ENCODE measurements at regions not wholly inside any gene's neighbourhood (a gene's known extent, or its start where the extent isn't known, plus 50 kb on each side); places are given as distances from the start of the nearest gene placed in this dataset.

DNA sequence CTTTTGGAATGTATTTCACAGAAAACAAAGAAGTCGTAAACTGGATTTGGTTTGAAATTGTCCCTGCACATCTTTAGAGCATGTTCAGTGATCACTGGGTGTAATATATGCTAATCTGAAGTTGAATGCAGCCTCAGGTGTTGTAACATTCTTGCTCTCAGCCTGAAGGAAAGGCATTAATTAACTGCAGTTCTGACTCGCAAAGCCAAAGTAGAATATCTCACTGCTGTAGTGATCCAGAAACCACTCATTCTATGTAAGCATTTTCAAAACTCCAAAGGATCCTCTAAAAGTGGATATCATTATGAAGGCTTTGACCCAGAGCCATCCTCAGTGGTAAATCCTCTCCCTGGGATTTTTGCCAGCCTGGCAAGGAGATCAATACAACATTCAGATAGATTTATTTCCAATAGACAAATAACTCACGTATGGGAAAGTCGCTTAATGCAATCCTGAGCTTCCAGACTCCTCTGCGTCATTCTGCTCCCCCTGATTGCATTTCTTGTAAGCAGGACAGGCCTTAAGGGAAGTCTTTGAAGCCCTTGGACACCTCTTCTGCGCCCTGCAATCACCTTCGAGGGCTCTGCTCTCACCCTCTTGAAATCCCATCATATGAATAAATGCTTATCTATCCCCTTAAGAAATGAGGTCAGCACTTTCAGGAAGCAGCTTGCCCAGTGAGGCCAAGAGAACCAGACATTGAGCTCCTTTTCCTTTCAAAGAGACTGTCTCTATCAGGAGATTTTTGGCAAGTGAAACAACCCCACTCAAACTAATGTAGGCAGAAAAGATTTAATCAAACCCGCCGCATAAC, 301.7 kb upstream of the NBEA start:
- no peak for DNase-seq

DNA sequence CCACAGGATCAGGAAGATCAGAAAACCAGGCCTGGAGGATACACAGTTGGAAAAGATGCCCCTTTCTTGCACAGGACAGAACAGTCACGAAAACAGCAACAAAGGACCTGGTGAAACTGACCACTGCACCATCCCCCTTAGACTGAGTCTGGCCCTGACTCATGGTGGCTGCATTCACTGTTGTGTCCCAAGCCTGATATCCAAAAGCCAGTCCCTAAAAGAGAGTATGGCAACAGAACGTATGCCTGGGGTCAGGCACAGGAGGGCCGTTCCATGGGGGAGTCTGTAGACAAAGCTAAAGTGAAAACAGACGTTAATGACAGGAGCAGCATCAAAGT, 301.1 kb upstream of the NBEA start:
- DNase-seq, result no peak

DNA sequence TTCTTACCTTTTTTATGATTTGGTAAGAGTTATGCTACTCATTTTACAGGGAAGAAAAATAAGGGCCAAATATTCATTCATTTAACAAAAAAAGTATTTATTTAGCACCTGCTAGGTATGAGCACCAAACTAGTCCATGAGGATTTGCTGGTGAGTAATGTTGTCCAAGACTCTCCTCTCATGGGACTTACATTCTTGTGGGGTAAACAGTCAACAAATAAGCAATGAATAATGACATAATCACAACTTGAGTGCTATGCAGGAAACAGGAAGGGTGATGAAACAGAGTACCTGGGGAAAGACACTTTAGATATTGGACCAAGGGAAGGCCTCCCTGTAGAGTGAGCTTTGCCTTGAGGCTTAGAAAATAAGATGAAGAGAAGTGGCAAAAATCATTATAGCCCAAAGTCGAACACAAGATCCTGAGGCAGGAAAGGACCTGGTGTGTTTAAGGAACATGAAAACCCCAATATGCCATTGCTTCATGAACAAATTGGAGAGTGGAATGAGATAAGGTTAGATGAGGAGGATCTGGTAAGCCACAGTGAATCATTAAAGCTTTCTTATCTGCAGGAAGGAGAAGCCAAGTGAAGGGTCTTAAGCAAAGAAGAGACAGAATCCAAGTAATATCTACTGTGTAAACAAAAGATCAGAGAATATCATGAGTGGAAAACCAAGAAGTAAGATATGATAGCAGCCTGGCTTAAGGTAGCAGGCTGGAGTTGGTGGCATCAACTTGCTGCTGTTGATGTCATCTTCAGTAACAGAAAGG, 294.5 kb upstream of the NBEA start:
- DNase-seq, result no peak

DNA sequence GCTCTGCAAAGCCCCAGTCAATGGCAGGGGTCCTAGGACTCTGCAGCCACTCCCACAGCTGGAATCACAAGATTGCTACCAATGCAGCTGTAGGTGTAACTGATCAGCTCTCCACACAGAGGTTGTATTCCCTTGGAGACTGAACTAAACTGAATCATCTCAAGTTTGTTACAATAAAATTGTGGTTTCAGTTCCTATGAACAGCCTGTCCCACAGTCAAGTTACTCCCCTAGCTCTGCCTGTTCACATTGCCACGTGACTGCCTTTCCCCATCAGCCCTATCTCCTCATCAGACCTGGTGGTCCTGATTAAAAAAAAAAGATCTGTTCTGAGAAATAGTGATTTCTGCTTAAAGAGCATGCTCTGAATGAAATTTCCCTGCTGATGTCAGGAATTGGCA, 287.9 kb upstream of the NBEA start:
- no peak for DNase-seq

DNA sequence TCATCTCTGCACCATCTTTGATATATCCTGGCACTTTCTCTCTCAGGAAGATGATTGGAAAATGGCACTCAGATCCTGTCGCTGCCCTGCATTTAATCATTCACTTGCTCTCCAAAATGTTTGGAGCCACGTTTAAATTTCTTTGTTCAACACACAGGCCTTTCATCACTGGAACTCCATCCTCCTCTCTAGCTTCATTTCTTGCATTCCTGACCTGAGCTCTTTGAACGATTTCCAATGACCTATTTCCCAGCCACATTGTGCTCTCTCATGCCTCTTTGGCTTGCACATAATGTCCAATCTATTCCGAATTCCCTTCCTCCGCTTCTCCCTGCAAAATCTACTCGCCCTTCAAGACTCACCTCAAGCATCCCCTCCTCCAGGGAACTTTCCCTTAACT, 287.4 kb upstream of the NBEA start:
- no peak for DNase-seq

DNA sequence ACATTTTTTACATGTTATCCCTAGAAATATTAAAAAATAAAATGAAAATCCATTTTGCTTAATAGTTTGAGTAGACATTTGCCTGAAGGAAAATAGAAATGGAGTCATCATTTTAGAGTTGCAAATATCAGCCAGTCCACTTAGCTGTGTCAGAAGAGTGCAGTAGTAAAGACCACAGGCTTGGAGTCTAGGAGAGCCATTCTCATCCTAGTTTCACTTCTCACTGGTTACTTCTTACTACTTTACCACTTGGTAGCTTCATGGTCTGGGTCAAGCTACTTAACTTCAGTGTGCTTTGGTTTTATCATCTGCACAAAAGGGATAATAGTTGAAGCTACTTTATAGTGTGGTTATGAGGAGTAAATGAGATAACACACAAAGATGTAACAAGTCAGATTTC, 286.5 kb upstream of the NBEA start:
- no peak for DNase-seq

DNA sequence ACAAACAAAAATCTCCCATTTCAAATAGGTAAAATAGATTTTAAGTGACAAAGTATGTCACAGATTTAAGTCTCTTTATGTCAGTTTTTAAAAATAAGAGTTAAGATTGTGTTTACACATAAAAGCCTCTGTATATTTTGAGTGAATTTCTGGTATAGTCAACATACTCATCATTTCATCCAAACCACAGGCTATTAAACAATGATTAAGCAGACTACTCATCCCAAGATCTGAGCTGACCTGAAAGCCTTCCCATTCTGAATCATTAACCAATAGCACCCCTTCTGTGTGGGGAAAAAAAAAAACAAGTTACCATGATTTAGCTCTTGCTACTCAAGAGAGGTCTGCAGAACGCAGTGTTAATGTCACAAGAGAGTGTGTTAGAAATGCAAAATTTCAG, 284.4 kb upstream of the NBEA start:
- no peak for DNase-seq

DNA sequence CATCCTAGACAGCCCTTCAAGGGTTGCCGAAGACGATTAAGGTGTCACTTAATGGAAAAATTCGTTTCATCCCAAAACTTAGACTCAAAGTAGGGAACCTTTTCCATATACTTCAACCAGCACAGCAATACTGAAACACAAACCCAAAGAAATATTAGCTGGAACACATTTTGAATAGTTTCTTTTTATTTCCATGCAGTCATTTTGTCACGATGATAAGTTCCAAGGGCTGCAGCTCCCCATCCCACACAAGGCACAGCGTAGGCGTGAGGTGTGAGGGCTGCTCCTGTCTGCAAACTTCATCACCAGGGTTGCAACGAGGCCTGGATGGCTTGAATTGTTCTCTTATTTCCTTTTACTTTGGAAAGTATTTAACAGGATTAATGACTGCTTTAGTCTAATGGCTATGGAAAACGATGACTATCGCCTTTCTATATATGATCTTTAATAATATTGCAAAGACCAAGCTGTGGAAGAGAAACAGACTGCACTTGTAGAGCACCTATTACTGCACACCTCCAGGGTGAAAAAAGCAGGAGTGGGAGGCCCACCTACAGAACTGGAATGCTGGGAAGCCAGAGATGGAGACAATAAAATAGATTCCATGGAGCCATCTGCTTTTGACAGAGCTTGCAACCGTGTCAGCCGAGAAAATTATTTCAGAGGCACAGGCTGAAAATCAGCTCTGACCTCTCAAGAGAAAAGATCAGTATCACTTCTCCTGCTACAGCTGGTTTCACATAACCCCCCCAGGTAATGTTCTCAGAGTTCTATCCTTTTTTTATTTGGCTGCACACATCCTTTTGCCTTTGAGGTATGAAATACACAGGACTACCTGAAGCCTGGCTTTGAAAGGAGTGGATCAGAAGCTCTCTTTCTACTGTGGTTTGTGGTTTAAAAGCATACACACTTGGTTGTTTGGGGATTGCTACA, 274.5 kb upstream of the NBEA start:
- DNase-seq, result no peak

DNA sequence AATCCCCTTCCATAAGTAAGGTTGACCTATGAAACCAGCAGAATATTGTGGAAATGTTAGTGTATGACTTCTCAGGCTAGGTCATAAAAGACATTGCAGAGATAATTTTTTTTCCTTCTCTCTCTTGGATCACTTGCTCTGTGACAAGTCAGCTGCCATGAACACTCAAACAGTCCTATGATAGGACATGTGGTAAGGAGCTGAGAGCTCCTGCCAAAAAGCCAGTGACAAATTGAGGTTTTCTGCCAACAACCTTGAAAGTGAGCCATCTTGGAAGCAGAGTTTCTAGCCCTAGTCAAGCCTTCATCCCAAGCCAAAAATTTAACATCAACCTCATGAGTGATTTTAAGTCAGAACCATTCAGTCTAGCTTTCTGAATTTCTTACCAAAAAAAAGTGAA, 270.9 kb upstream of the NBEA start:
- DNase-seq, result no peak

DNA sequence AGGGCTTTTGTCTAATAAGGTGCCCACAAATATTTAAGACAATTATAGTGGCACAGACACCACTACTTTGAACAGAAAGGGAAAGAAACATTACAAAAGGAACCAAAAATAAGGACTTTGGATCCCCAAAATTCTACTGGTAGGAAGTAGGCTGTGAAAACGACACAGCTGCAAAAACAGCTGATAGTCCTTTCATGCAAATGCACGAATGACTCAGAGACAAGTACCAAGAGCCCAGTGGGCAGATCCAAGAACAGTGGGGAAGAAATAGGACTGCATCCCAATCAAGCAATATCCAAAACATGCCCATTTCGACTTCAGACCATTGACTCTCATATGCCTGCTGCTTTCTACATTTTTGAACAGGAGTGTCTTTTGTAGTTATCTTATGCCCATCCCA, 269.4 kb upstream of the NBEA start:
- DNase-seq, result no peak

DNA sequence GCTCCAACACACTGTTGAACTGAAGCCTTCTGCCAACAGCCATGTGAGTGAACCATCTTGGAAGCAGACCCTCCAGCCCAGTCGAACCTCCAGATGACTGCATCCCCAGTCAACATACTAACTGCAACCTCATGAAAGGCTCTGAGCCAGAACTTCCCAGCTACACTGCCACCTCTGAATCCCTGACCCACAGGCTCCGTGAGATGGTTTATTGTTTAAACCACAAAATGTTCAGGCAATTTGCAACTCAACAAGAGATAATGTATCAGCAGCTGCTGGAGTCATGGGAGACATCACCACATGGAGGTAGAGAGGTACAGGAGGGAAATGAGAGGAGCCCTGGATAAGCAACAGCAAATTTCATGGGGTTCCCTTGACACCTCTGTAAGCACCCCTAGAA, 266.4 kb upstream of the NBEA start:
- no peak for DNase-seq

DNA sequence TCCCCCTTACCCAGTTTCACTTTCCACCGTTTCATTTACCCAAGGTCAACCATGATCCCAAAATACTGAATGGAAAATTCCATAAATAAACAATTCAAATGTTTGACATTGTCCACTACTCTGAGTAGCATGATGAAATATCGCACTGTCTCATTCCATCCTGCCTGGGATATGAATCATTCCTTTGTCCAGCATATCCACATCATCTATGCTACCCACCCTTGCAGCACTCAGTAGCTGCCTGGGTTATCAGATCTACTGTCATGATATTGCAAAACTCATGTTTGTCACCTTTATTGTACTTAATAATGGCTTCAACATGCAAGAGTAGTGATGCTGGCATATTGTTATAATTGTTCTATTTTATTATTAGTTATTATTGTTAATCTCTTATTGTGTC, 263.9 kb upstream of the NBEA start:
- no peak for DNase-seq

DNA sequence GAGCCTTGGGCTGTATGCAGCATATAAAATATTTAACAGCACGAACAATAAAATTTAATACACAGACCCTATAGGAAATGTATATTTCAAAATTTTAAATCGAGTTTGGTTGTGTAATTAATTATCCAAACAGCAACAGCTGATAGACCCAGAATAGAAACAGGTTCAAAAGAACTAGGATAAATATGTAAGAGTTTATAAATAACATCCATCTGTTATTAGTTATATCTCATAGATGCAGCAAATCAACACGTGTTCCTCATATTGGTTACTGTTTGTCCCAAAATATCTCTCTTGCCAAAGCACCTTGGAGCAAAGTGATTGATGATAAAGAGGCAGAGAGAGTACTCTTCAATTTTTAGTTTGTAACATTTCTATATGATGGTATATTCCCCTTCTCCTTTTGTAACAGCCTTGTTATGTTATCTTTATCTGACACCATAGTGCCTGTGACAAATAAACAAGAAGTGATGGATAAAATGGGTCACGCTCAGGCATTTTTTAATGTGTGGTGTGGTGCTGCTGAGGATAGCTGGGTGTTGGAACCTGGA, 260.6 kb upstream of the NBEA start:
- no peak for DNase-seq

DNA sequence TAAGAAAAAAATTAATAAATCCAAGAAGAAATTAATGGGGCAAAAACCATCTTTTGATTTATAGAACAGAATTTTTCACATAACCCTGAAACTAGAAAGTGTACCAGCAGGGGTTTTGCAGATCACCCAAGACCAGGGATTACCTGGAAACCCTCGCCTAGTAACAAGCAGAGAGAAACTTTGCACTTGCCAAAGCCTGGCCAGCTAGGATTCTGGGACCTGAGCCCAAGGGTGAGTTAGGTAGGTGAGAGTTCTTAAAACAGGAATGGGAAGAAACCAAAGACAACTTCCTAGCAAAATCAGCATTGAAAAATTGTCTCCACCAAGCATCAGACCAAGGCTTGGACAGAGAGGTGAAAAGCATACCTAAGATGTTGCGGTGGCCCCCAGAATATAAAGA, 247.0 kb upstream of the NBEA start:
- no peak for DNase-seq

DNA sequence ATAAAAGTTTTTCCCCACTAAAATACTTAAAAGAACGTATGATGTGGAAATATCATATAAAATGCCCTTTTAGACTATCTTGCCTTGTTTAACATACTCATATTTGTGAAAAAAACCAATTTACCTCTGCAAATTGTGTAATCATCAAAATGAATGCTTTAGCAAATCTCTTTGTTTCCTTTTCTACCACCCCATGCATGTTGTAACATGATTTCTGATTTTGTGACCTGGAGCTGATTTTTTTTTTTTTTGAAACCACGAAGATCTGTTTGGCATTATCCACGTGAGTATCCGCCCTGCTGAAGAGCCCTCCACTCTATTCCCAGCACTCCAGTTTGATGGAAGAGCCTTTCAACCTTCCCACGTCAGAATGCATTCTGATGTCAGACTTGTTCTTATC, 245.8 kb upstream of the NBEA start:
- DNase-seq, result no peak

DNA sequence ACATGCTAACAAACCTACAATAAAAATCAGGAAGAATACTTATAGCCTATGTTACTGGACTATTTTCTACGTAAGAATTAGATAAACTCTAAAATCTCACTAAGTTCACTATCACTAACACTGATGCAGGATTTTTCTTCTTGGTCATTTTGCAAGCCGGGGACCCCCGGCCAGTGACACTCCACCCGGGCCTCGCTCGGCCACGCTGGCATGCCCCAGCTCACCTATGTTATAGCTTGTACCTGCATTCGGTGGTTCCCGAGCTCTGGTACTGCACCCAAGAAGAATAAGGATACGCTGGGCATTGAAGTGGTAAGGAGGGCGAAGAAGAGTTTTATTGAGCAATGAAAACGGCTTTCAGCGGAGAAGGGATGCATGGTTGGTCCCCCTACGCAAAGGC, 245.3 kb upstream of the NBEA start:
- DNase-seq, result no peak

DNA sequence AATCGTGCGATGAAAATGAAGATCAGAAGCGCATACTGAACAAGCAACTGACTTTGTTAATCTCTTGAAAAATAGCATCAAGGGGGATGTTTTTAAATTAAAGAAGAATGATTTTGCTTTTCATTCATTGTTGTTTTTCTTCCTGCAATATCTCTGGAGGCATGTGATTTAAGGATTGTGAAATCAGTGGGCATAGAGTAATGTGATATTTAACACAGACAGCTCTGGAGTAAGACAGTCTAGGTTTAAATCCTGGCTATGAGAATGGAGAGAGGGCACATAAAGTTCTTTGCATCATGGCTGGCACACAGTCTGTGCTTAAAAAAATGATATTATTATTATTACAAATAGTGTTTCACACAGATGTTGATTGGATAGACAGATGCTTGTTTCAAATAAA, 243.1 kb upstream of the NBEA start:
- no peak for DNase-seq

DNA sequence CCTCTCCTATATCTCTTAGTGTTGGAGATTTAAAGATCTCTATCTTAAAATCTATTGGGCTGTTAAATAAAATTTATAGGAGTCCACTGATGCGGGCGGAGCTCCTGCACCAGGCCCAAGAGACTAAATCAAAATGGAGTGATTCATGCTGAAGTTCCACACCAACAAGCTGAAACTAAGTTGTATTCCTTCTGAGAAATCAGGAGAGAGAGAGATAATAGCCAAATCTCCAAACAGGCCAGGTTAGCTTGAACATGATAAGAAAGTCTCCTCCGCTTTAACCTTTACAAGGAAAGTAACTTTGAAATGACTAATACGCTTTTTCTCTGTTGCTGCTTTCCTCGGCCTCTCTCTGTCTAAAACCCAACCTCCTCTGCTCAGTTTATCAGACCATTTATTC, 241.9 kb upstream of the NBEA start:
- no peak for DNase-seq

DNA sequence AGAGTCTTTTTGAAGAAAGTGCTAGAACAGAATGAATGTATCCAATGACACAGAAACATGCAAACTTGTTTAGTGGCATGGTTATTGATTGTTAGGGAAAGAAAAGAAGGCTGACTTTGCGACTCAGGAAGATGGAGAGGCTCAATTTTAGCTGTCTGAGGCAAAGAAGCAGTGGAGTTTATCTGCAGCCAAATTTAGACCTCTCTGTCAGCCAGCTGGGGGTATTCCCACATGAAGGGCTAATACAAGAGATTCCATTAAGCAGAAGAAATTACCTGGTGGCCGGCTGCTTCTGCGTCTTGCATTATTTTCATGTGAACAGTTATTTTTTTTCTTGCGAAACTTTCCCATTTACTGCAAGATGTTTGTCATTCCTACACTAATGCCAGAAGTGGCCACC, 240.2 kb upstream of the NBEA start:
- no peak for DNase-seq

DNA sequence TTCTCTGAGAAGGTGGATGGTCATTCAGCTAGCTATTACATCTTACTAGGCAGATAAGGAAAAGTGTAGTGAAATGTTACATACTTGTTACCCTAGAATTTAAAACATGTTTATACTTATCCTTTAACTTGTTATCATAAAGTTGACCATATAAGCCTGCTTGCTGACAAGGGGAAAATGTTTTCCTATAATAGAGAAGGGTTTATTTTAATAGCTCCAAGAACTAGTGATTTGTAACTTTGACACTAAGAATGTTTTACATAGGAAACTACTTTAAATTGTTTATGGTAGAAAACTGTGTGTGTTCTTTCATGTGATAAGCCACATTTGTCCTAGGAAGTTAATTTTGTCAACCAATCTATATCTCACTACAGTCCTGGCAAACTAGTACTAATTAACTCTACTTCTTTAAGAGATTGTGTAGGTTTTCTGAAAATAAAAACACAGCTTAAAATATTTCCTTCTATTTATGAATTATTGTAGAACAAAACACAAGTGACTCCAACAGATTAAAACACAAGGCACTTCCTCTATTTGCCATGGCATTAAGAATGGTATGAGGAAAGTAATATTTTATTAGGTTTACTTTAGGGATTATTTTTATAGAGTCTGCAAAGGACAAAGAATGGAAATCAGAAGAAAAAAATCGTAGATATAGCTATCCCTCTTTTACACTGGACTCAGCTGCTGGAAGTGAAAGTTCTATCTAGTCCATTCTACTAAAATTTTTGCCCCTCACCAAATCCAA, 233.3 kb upstream of the NBEA start:
- DNase-seq, result no peak

DNA sequence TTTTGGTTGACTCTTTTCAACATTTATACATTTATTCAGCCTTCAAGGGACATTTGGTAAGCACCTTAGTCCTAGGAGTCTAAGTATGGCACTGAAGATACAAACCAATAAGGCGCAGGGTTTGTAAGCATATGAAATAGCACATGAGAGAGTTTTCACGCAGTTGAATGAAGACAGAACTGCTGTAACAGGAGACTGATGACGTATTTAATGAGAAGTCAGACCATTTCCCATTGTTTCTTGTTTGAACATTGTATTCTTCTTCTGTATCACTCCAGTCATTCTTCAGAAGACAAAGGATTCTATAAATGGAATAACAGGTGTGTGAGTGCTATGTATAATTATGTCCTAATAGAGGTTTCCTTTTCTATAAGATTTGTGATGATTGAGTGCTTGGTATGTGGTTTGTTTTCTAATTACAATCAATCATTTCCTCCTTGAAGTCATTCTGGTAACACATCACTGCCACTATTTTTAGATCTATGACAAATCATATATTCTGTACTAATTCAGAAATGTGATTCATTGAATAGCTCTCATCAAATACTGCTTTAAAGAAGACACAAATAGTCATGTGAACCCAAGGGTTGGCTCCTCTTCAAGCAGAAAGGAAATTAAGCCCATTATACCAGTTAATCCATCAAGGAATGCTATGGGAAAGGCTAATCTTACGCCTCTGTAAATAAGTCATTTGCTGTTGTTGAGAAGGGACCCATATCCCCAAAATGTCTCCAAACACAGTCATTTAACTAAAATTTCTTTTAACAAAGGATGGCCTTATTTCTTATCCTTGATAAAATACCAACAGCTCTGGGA, 222.8 kb upstream of the NBEA start:
- DNase-seq, result no peak

DNA sequence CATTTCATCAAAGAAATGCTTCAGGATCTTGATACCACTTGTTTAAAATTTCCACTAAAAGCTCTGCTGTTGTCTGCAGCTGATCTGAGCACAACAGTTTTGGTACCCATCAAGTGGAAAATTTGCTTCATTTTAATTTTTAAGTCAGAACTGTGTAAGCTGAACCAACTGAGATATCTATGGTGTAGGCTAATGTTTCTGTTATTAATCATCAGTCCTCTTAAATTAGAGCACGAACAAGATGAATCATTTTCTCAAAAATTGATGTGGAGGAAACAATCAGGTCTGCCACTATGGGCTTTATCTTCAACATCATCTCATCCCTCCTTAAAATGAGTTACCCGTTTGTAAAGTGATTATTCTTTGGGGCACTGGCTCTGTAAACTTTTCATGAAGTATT, 221.5 kb upstream of the NBEA start:
- no peak for DNase-seq

Data from T-helper 2 cell (primary cell).